OCI-LY1 (cell line): ENCODE measurements at regions not wholly inside any gene's neighbourhood (a gene's known extent, or its start where the extent isn't known, plus 50 kb on each side); places are given as distances from the start of the nearest gene placed in this dataset.

Experiments
- EZH2 ChIP-seq: fragments of 200-600 bp; sonication (generic), shearing (Covaris generic); IDR thresholded peaks from 2 replicates; pipeline ENCODE4 v1.8.0; 2017; ENCODE audit warnings: borderline replicate concordance, mixed run types, mild to moderate bottlenecking, antibody characterized with exemption, low read length, moderate library complexity, mixed read lengths
- TF ChIP-seq, protein P1 (sequence below): fragments of 200-600 bp; sonication (generic), shearing (Covaris generic); IDR thresholded peaks from 2 replicates; pipeline ENCODE4 v1.5.1; 2017; ENCODE audit warnings: mild to moderate bottlenecking, antibody characterized with exemption, low read length, moderate library complexity, mixed read lengths

DNA sequence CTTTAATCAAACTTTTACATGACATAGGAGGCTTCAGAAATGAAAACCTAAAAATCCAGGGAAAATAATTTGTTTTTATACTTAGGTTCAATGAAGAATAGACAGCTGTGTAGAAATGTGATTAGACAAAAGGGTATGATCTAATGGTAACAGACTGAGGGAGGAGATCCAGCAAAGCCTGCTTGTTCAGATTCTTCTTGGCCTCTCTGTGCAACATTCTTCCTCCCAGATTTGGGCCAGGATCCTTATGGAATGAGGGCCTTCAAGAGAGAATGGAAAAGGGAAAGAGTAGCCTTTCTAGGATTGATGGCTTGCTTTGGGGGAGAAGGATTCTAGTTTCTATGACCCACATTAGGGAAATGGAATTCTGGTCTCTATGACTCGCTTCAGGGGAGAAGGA is 94.5 kb upstream of the G2E3 start:
- no peak for TF ChIP-seq EZH2
- TF ChIP-seq, protein P1, sequence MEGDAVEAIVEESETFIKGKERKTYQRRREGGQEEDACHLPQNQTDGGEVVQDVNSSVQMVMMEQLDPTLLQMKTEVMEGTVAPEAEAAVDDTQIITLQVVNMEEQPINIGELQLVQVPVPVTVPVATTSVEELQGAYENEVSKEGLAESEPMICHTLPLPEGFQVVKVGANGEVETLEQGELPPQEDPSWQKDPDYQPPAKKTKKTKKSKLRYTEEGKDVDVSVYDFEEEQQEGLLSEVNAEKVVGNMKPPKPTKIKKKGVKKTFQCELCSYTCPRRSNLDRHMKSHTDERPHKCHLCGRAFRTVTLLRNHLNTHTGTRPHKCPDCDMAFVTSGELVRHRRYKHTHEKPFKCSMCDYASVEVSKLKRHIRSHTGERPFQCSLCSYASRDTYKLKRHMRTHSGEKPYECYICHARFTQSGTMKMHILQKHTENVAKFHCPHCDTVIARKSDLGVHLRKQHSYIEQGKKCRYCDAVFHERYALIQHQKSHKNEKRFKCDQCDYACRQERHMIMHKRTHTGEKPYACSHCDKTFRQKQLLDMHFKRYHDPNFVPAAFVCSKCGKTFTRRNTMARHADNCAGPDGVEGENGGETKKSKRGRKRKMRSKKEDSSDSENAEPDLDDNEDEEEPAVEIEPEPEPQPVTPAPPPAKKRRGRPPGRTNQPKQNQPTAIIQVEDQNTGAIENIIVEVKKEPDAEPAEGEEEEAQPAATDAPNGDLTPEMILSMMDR, result no peak
